H1 (cell line): ENCODE measurements at regions not wholly inside any gene's neighbourhood (a gene's known extent, or its start where the extent isn't known, plus 50 kb on each side); places are given as distances from the start of the nearest gene placed in this dataset.
"Not testable (repeated sequence)": the region's sequence is repeated elsewhere in the genome, so short reads cannot be mapped to it uniquely, and the experiment has no call there.

Experiments used
- CTCF ChIA-PET: fragments of 300-600 bp; sonication (Branson Sonifier 250); formaldehyde crosslinking; loops from one replicate; lab custom pipeline; 2021; ENCODE audit not compliant: partially characterized antibody; lab: Charles Lee
- POLR2A ChIA-PET: fragments of 300-600 bp; sonication (Branson Sonifier 250); formaldehyde crosslinking; loops from one replicate; lab custom pipeline; 2021; ENCODE audit warnings: inconsistent platforms; ENCODE audit not compliant: partially characterized antibody; lab: Charles Lee
- DNase-seq, 2 experiments: peaks; one replicate each; pipeline versions ENCODE4 v3.0.0 to v3.0.0-alpha.2; 2010 to 2022; ENCODE audit warnings: low spot score in 2 of 2, low read depth in 1 of 2, mixed read lengths in 1 of 2
- FAIRE-seq: peaks from 2 replicates; lab custom pipeline; 2011; peaks lifted over from hg19 to GRCh38; lab: Jason Lieb, UNC
- H2AFZ ChIP-seq: 2 replicates; pipeline ENCODE4 v1.8.1; 2012; ENCODE audit warnings: low read length, inconsistent platforms
- H2AK5ac ChIP-seq: 2 replicates; pipeline ENCODE4 v1.6.1; 2013; ENCODE audit warnings: low read depth, low read length
- H2BK120ac ChIP-seq: replicated peaks from 2 replicates; pipeline ENCODE3; 2013; ENCODE audit warnings: low read depth, low read length, inconsistent platforms
- H2BK12ac ChIP-seq: 2 replicates; pipeline ENCODE4 v1.6.1; 2013; ENCODE audit warnings: low read depth, low read length
- H2BK15ac ChIP-seq: 2 replicates; pipeline ENCODE4 v1.6.1; 2013; ENCODE audit warnings: low read length
- H2BK20ac ChIP-seq: 2 replicates; pipeline ENCODE4 v1.6.1; 2013; ENCODE audit warnings: low read length
- H2BK5ac ChIP-seq: 2 replicates; pipeline ENCODE4 v1.6.1; 2013; ENCODE audit warnings: low read depth, low read length
- H3K14ac ChIP-seq: 2 replicates; pipeline ENCODE4 v1.6.1; 2013; ENCODE audit warnings: inconsistent platforms; ENCODE audit not compliant: insufficient read length
- H3K18ac ChIP-seq: 2 replicates; pipeline ENCODE4 v1.6.1; 2013; ENCODE audit warnings: low read length; ENCODE audit errors: extremely low read depth
- H3K23ac ChIP-seq: 2 replicates; pipeline ENCODE4 v1.6.1; 2013; ENCODE audit warnings: inconsistent platforms; ENCODE audit not compliant: insufficient read length
- H3K23me2 ChIP-seq: 2 replicates; pipeline ENCODE4 v1.6.1; 2013; ENCODE audit warnings: low read depth, low read length
- H3K27ac ChIP-seq: 2 replicates; pipeline ENCODE4 v1.6.1; 2011; ENCODE audit warnings: low read depth, low read length, inconsistent platforms
- H3K27me3 ChIP-seq, 4 experiments: replicated peaks in 1 of 4; 1 replicate in 1 of 4; 2 replicates in 3 of 4; pipeline versions ENCODE4 v1.6.1 to v1.8.1; 2011 to 2013; ENCODE audit warnings: low read length in 3 of 4, mild to moderate bottlenecking in 3 of 4, inconsistent platforms in 2 of 4, mixed read lengths in 2 of 4, moderate library complexity in 1 of 4; ENCODE audit not compliant: control insufficient read depth in 3 of 4, insufficient read depth in 3 of 4; ENCODE audit errors: extremely low read depth in 1 of 4
- H3K36me3 ChIP-seq, 4 experiments: 2 replicates each; pipeline versions ENCODE4 v1.6.1 to v1.8.1; 2011 to 2013; ENCODE audit warnings: mild to moderate bottlenecking in 4 of 4, low read length in 3 of 4, moderate library complexity in 2 of 4, control low read depth in 1 of 4, inconsistent platforms in 1 of 4; ENCODE audit not compliant: insufficient read depth in 4 of 4, control insufficient read depth in 2 of 4
- H3K4ac ChIP-seq: replicated peaks from 2 replicates; pipeline ENCODE3; 2013; ENCODE audit warnings: low read length, low read depth, mixed read lengths, inconsistent platforms; ENCODE audit not compliant: insufficient read length
- H3K4me1 ChIP-seq, 4 experiments: replicated peaks in 1 of 4; 1 replicate in 1 of 4; 2 replicates in 3 of 4; pipeline versions ENCODE4 v1.6.1 to v1.8.1; 2011 to 2013; ENCODE audit warnings: low read length in 3 of 4, inconsistent platforms in 2 of 4, mixed read lengths in 1 of 4; ENCODE audit not compliant: insufficient read depth in 4 of 4, control insufficient read depth in 3 of 4
- H3K4me2 ChIP-seq, 2 experiments: 2 replicates each; pipeline versions ENCODE4 v1.6.1 to v1.8.1; 2011 to 2013; ENCODE audit warnings: low read depth in 2 of 2, low read length in 2 of 2, control low read depth in 1 of 2, inconsistent platforms in 1 of 2, mild to moderate bottlenecking in 1 of 2; ENCODE audit not compliant: insufficient read depth in 1 of 2
- H3K4me3 ChIP-seq, 4 experiments: fragments of 200-600, 300-600 bp in 1 of 4; sonication (generic), shearing (Covaris generic), sonication (Bioruptor Twin) in 1 of 4; 2 replicates each; pipeline versions ENCODE4 v1.5.1 to v1.8.1; 2011 to 2016; ENCODE audit warnings: low read length in 4 of 4, low read depth in 3 of 4, control low read depth in 2 of 4, inconsistent platforms in 2 of 4, mild to moderate bottlenecking in 2 of 4, mixed read lengths in 1 of 4, moderate library complexity in 1 of 4; ENCODE audit not compliant: insufficient read depth in 2 of 4; ENCODE audit errors: extremely low read depth in 1 of 4
- H3K56ac ChIP-seq: replicated peaks from 2 replicates; pipeline ENCODE3; 2013; ENCODE audit warnings: low read depth, mild to moderate bottlenecking, mixed read lengths, low read length, inconsistent platforms; ENCODE audit not compliant: insufficient read length
- H3K79me1 ChIP-seq: 2 replicates; pipeline ENCODE4 v1.6.1; 2013; ENCODE audit warnings: low read depth, low read length, control low read depth
- H3K79me2 ChIP-seq, 2 experiments: 2 replicates each; pipeline versions ENCODE4 v1.6.1 to v1.8.1; 2012 to 2013; ENCODE audit warnings: low read length in 2 of 2, mild to moderate bottlenecking in 2 of 2, inconsistent platforms in 1 of 2; ENCODE audit not compliant: insufficient read depth in 2 of 2, control insufficient read depth in 1 of 2
- H3K9ac ChIP-seq, 4 experiments: replicated peaks in 1 of 4; 1 replicate in 1 of 4; 2 replicates in 3 of 4; pipeline versions ENCODE4 v1.6.1 to v1.8.1; 2011 to 2013; ENCODE audit warnings: low read depth in 3 of 4, low read length in 3 of 4, control low read depth in 2 of 4, mild to moderate bottlenecking in 2 of 4, moderate library complexity in 2 of 4, inconsistent platforms in 1 of 4; ENCODE audit errors: extremely low read depth in 1 of 4
- H3K9me3 ChIP-seq, 2 experiments: 2 replicates each; pipeline versions ENCODE4 v1.6.1 to v1.8.1; 2012 to 2013; ENCODE audit warnings: mild to moderate bottlenecking in 2 of 2, moderate library complexity in 2 of 2, control low read depth in 1 of 2, inconsistent platforms in 1 of 2, low read depth in 1 of 2, low read length in 1 of 2, mixed read lengths in 1 of 2; ENCODE audit not compliant: insufficient read depth in 2 of 2
- H4K20me1 ChIP-seq, 2 experiments: replicated peaks in 1 of 2; 2 replicates each; pipeline versions ENCODE3 to v1.8.1; 2011 to 2013; ENCODE audit warnings: inconsistent platforms in 2 of 2, low read length in 2 of 2, mild to moderate bottlenecking in 1 of 2; ENCODE audit not compliant: insufficient read depth in 2 of 2, control insufficient read depth in 1 of 2
- H4K5ac ChIP-seq: 2 replicates; pipeline ENCODE4 v1.6.1; 2013; ENCODE audit warnings: low read length, low read depth, mixed read lengths, inconsistent platforms; ENCODE audit not compliant: insufficient read length
- H4K8ac ChIP-seq: 2 replicates; pipeline ENCODE4 v1.8.0; 2013; ENCODE audit warnings: mild to moderate bottlenecking, moderate library complexity, low read length, inconsistent platforms; ENCODE audit not compliant: insufficient read depth; ENCODE audit errors: extremely low read depth
- H4K91ac ChIP-seq: replicated peaks from 2 replicates; pipeline ENCODE3; 2013; ENCODE audit warnings: low read length, mixed read lengths, inconsistent platforms; ENCODE audit not compliant: insufficient read length
- WGBS, 2 experiments: shearing (Covaris generic) in 1 of 2; methylation state at CpG; one replicate each; pipeline versions ENCODE4 v1.1.6 to v1.1.7; 2013 to 2015; ENCODE audit warnings: low lambda C conversion rate in 2 of 2, mixed read lengths in 2 of 2, inconsistent platforms in 1 of 2, low coverage in 1 of 2, missing lambda C conversion rate in 1 of 2; ENCODE audit not compliant: insufficient replicate concordance in 2 of 2, insufficient coverage in 1 of 2, insufficient read length in 1 of 2; ENCODE audit errors: extremely low coverage in 1 of 2, missing lambda C conversion rate in 1 of 2; 5-methylcytosine and 5-hydroxymethylcytosine counted together

GRCh38 chr6:105518993-105519392, 116.1 kb upstream of the PREP start:
- H3K4me3 ChIP-seq, H3K9me3 ChIP-seq, H3K4ac ChIP-seq, H3K79me2 ChIP-seq, H2BK120ac ChIP-seq, H3K9ac ChIP-seq, H3K27me3 ChIP-seq, H3K23ac ChIP-seq, H3K79me1 ChIP-seq, H3K27ac ChIP-seq, H2BK20ac ChIP-seq, POLR2A ChIA-PET, H3K18ac ChIP-seq, H2AK5ac ChIP-seq, H3K23me2 ChIP-seq, FAIRE-seq, H4K5ac ChIP-seq, H4K91ac ChIP-seq, H3K14ac ChIP-seq, H3K56ac ChIP-seq, CTCF ChIA-PET, H2BK5ac ChIP-seq, H4K20me1 ChIP-seq, DNase-seq, H2BK15ac ChIP-seq, H2AFZ ChIP-seq, H3K4me1 ChIP-seq, H3K36me3 ChIP-seq, H2BK12ac ChIP-seq, H4K8ac ChIP-seq, H3K4me2 ChIP-seq: not testable (repeated sequence)
- 74% methylated on average over 4 of the region's 4 CpGs; no CpG with 5 or more reads in 1 of the 2 experiments for WGBS, 2 experiments
